ENCODE measurements at regions not wholly inside any gene's neighbourhood (a gene's known extent, or its start where the extent isn't known, plus 50 kb on each side); places are given as distances from the start of the nearest gene placed in this dataset.

GRCh38 chr13:93025984-93026383 is 200.6 kb upstream of the GPC6 start:
- H3K9me2 ChIP-seq, result no peaks in the 10 kb centered on the region
- no peaks in the 10 kb centered on the region for H3K36me3 ChIP-seq (replicated peaks in 1 of 2; ENCODE audit: control insufficient read depth in 1 of 2, insufficient read depth in 2 of 2, low read length in 1 of 2)
- ChIA-PET POLR2A (no interaction called here), CTCF (interaction anchor here (1.4 kb wide), 1 partner anchor 8 kb away, joined by 3 read pairs; no protein-coding TSS in a partner anchor)
- no peak for TF ChIP-seq IRF3 (IDR thresholded peaks at IDR 0.05; ENCODE audit: low read depth, low read length)
- no peak for TF ChIP-seq PBX3 (IDR thresholded peaks at IDR 0.05)
- TF ChIP-seq REST (IDR thresholded peaks at IDR 0.05; ENCODE audit: low read depth, low read length), result no peak
- no peak for TF ChIP-seq FOSL2 (IDR thresholded peaks at IDR 0.05; ENCODE audit: borderline replicate concordance, low read depth)
- no peak for TF ChIP-seq RXRA (IDR thresholded peaks at IDR 0.05; ENCODE audit: borderline replicate concordance, low read depth)
- TF ChIP-seq RAD21 (IDR thresholded peaks at IDR 0.05; ENCODE audit: low read length), result no peak
- TF ChIP-seq EZH2phosphoT487 (IDR thresholded peaks at IDR 0.05; ENCODE audit: borderline replicate concordance, low read depth), result no peak
- TF ChIP-seq CHD2 (IDR thresholded peaks at IDR 0.05; ENCODE audit: low read length, partially characterized antibody), result no peak
- DNase-seq, result no peak
- no peak overlapping the region for H3K9ac ChIP-seq
- H3K4me2 ChIP-seq, result no peak overlapping the region
- H4K20me1 ChIP-seq (ENCODE audit: insufficient read depth), result no peaks in the 10 kb centered on the region
- no peaks in the 10 kb centered on the region for H3K79me2 ChIP-seq (ENCODE audit: insufficient read depth)
- H3K4me3 ChIP-seq (ENCODE audit: low read depth in 2 of 2, low read length in 1 of 2), result no peak overlapping the region
- H3K27me3 ChIP-seq (ENCODE audit: insufficient read depth), result no peaks in the 10 kb centered on the region
- H3K9me3 ChIP-seq, result no peaks in the 10 kb centered on the region
- 78% methylated on average over 4 of the region's 4 CpGs for WGBS (ENCODE audit: low lambda C conversion rate)
- H3F3A ChIP-seq (replicated peaks; ENCODE audit: insufficient read depth), result no peaks in the 10 kb centered on the region
- no peaks in the 10 kb centered on the region for H3K4me1 ChIP-seq (ENCODE audit: control insufficient read depth in 1 of 2, insufficient read depth in 2 of 2, low read depth in 1 of 2, low read length in 1 of 2)
- H3K27ac ChIP-seq (ENCODE audit: low read depth in 2 of 2, low read length in 1 of 2), result no peak overlapping the region
- H2AFZ ChIP-seq (ENCODE audit: low read depth), result no peak overlapping the region

- no peaks in the 10 kb centered on the region for H3F3A ChIP-seq (replicated peaks; ENCODE audit: insufficient read depth)
- H3K4me2 ChIP-seq, result no peak overlapping the region
- POLR2A ChIA-PET, result no interaction called here
- WGBS (ENCODE audit: low lambda C conversion rate), result 69% methylated on average over 3 of the region's 3 CpGs
- DNase-seq, result no peak
- CTCF ChIA-PET, result no interaction called here
- no peak overlapping the region for H3K4me3 ChIP-seq (ENCODE audit: low read depth in 2 of 2, low read length in 1 of 2)
- H3K9ac ChIP-seq, result no peak overlapping the region
- no peaks in the 10 kb centered on the region for H3K79me2 ChIP-seq (ENCODE audit: insufficient read depth)
- H2AFZ ChIP-seq (ENCODE audit: low read depth), result no peak overlapping the region
- no peaks in the 10 kb centered on the region for H3K36me3 ChIP-seq (replicated peaks in 1 of 2; ENCODE audit: control insufficient read depth in 1 of 2, insufficient read depth in 2 of 2, low read length in 1 of 2)
- H3K4me1 ChIP-seq (ENCODE audit: control insufficient read depth in 1 of 2, insufficient read depth in 2 of 2, low read depth in 1 of 2, low read length in 1 of 2), result no peaks in the 10 kb centered on the region
- no peaks in the 10 kb centered on the region for H4K20me1 ChIP-seq (ENCODE audit: insufficient read depth)
- no peaks in the 10 kb centered on the region for H3K9me2 ChIP-seq
- no peaks in the 10 kb centered on the region for H3K9me3 ChIP-seq
- no peak for TF ChIP-seq MEF2A (IDR thresholded peaks at IDR 0.05; ENCODE audit: borderline replicate concordance, low read depth)
- no peak for TF ChIP-seq ELF1 (IDR thresholded peaks at IDR 0.05)
- TF ChIP-seq RAD21 (IDR thresholded peaks at IDR 0.05; ENCODE audit: low read length), result no peak
- TF ChIP-seq EZH2phosphoT487 (IDR thresholded peaks at IDR 0.05; ENCODE audit: borderline replicate concordance, low read depth), result no peak
- TF ChIP-seq GABPA (IDR thresholded peaks at IDR 0.05; ENCODE audit: low read depth), result no peak
- no peak for TF ChIP-seq MAX (IDR thresholded peaks at IDR 0.05; ENCODE audit: low read depth)
- TF ChIP-seq FOXM1 (IDR thresholded peaks at IDR 0.05; ENCODE audit: low read depth), result no peak
- TF ChIP-seq NFIC (IDR thresholded peaks at IDR 0.05; ENCODE audit: borderline replicate concordance), result no peak
- TF ChIP-seq YY1 (IDR thresholded peaks at IDR 0.05; ENCODE audit: low read depth), result no peak
- no peak for TF ChIP-seq MXI1 (IDR thresholded peaks at IDR 0.05; ENCODE audit: low read depth, low read length)
- no peak for TF ChIP-seq RFX5 (IDR thresholded peaks at IDR 0.05; ENCODE audit: low read length)
- no peak for TF ChIP-seq TAF1 (IDR thresholded peaks at IDR 0.05; ENCODE audit: borderline replicate concordance, low read depth, low read length)
- no peak for TF ChIP-seq CTCF (IDR thresholded peaks at IDR 0.05)
- no peak overlapping the region for H3K27ac ChIP-seq (ENCODE audit: low read depth in 2 of 2, low read length in 1 of 2)
- H3K27me3 ChIP-seq (ENCODE audit: insufficient read depth), result no peaks in the 10 kb centered on the region
These were observed 197.1 kb upstream of the GPC6 start for GRCh38 chr13:93029536-93029935.

Measured in SK-N-SH (cell line).